ENCODE measurements at regions not wholly inside any gene's neighbourhood (a gene's known extent, or its start where the extent isn't known, plus 50 kb on each side); places are given as distances from the start of the nearest gene placed in this dataset.

DNA sequence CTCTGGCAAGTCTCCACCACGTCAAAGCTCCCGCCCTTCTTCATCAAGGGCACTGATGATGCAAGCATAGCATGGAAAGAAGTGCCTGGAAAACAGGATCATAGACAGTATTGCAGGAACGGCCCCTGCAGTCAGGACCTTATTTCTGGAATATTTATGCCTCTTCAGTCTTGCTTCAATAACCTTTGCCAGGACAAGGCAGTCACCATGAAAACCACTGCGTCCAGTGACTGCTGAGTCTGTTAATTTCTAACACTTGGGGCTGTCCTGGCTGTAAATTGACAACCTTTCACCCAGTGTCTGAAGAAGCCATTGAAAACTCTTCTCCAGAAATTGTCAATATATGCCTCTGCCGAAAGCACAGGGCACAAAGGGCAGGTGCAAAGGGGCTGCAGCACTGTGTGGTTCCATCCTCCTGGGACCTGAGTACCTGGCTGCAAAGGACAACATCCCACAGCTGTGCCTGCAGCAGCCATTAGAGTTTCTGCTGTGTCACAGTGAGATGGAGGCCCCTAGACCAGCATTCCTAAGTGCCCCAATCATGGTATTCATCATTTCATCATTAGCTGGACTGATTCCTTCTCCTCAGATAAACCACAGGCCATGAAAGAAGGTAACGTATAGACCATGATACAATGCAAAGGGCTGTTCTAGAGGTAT is 819.6 kb downstream of the RNF144A start:
- Histone ChIP-seq H2BK120ac (ENCODE audit: low read depth, low read length, poor library complexity, severe bottlenecking) (no peak overlapping the region), H3K9me3 (ENCODE audit: control insufficient read depth, low read depth, low read length) (no peaks in the 10 kb centered on the region), H4K5ac (ENCODE audit: insufficient read length, low read depth, low read length) (no peak overlapping the region), H3K4ac (ENCODE audit: low read depth, low read length) (no peak overlapping the region), H3K27ac (ENCODE audit: insufficient read length, low read depth, low read length) (no peak overlapping the region), H2AFZ (ENCODE audit: low read length) (no peak overlapping the region), H4K8ac (replicated peaks; ENCODE audit: insufficient read length, low read depth, low read length) (no peak overlapping the region), H2BK12ac (ENCODE audit: insufficient read length, low read depth, low read length) (no peak overlapping the region), H3K79me2 (ENCODE audit: insufficient read depth, low read length) (no peaks in the 10 kb centered on the region), H3K18ac (ENCODE audit: insufficient read length, low read depth, low read length) (no peak overlapping the region), H4K20me1 (ENCODE audit: control insufficient read depth, insufficient read depth, insufficient read length) (no peaks in the 10 kb centered on the region), H2BK20ac (ENCODE audit: low read depth, low read length, poor library complexity, severe bottlenecking) (no peak overlapping the region), H3K14ac (ENCODE audit: insufficient read depth, low read length) (no peak overlapping the region), H3K23ac (ENCODE audit: insufficient read length, low read depth, low read length) (no peak overlapping the region), H3K79me1 (ENCODE audit: insufficient read depth, low read depth, low read length, poor library complexity, severe bottlenecking) (no peaks in the 10 kb centered on the region), H2BK15ac (ENCODE audit: low read depth, low read length) (no peak overlapping the region), H3K27me3 (ENCODE audit: insufficient read depth, low read length) (no peaks in the 10 kb centered on the region), H3K56ac (ENCODE audit: insufficient read length, low read depth, low read length) (no peak overlapping the region), H3T11ph (ENCODE audit: low read length) (no peak overlapping the region), H2BK5ac (ENCODE audit: insufficient read length, low read length) (no peak overlapping the region), H2AK5ac (ENCODE audit: insufficient read length, low read length) (no peak overlapping the region), H4K91ac (ENCODE audit: insufficient read length, low read depth, low read length) (no peak overlapping the region), H3K9ac (ENCODE audit: extremely low read depth, insufficient read length, low read length) (no peak overlapping the region), H3K23me2 (ENCODE audit: insufficient read length, low read depth, low read length, poor library complexity, severe bottlenecking) (no peaks in the 10 kb centered on the region), H3K4me1 (ENCODE audit: insufficient read depth, low read length) (no peaks in the 10 kb centered on the region; the same call in 1 of the 2 replicates), H3K4me2 (ENCODE audit: insufficient read depth, insufficient read length, low read length) (no peak overlapping the region)
- H3K4me1 Mint-ChIP-seq, result peaks cover 8 to 9% of the 10 kb centered on the region in 2 experiments
- H3K36me3 Mint-ChIP-seq (ENCODE audit: insufficient read depth in 1 of 3, low read depth in 3 of 3), result peaks cover 0 to 2% (median 0%) of the 10 kb centered on the region in 3 experiments; a peak in 1 of 7 replicates
- no peak overlapping the region for H3K27ac Mint-ChIP-seq
- H3K4me3 Mint-ChIP-seq, result no peak overlapping the region
- WGBS (ENCODE audit: extremely low coverage, insufficient read length, low lambda C conversion rate), result no CpG with 5 or more reads among the region's 6 CpGs
- TF ChIP-seq, protein P1, sequence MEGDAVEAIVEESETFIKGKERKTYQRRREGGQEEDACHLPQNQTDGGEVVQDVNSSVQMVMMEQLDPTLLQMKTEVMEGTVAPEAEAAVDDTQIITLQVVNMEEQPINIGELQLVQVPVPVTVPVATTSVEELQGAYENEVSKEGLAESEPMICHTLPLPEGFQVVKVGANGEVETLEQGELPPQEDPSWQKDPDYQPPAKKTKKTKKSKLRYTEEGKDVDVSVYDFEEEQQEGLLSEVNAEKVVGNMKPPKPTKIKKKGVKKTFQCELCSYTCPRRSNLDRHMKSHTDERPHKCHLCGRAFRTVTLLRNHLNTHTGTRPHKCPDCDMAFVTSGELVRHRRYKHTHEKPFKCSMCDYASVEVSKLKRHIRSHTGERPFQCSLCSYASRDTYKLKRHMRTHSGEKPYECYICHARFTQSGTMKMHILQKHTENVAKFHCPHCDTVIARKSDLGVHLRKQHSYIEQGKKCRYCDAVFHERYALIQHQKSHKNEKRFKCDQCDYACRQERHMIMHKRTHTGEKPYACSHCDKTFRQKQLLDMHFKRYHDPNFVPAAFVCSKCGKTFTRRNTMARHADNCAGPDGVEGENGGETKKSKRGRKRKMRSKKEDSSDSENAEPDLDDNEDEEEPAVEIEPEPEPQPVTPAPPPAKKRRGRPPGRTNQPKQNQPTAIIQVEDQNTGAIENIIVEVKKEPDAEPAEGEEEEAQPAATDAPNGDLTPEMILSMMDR (conservative IDR thresholded peaks at IDR 0.05), result no peak
- peaks cover 2% of the 10 kb centered on the region; the same call in 1 of the 2 replicates for H3K27me3 Mint-ChIP-seq (ENCODE audit: low read depth)
- DNase-seq, result no peak
- no peaks in the 10 kb centered on the region; a peak in 1 of 5 replicates for H3K9me3 Mint-ChIP-seq

All from H9 (cell line).